ENCODE measurements at regions not wholly inside any gene's neighbourhood (a gene's known extent, or its start where the extent isn't known, plus 50 kb on each side); places are given as distances from the start of the nearest gene placed in this dataset.

- DNase-seq (ENCODE audit: extremely low spot score): no peak
Observed at GRCh38 chr7:67414858-67415257, 418.2 kb downstream of the TYW1 start.

GRCh38 chr7:67422601-67423000 is 426.0 kb downstream of the TYW1 start:
- intact Hi-C loops (cut with DNase I): no loop called here
- no peak for DNase-seq (ENCODE audit: extremely low spot score)
- Histone ChIP-seq H3K27me3 (no peaks in the 10 kb centered on the region), H3K4me3 (no peak overlapping the region), H3K27ac (replicated peaks in 1 of 4) (no peak overlapping the region), H3K9me3 (no peaks in the 10 kb centered on the region), H3K36me3 (no peaks in the 10 kb centered on the region), H3K4me1 (peaks cover 0 to 12% (median 6%) of the 10 kb centered on the region in 4 donors)
- TF ChIP-seq EP300 (IDR thresholded peaks at IDR 0.05) (no peak), POLR2A (IDR thresholded peaks at IDR 0.05; ENCODE audit: low read depth) (no peak), CTCF (IDR thresholded peaks at IDR 0.05) (no peak), POLR2AphosphoS5 (IDR thresholded peaks at IDR 0.05) (no peak)
- 100% methylated on average over 5 of the region's 7 CpGs for WGBS

More at GRCh38 chr7:67414858-67415257, 418.2 kb downstream of the TYW1 start:
- Histone ChIP-seq H3K4me3 (no peak overlapping the region), H3K27me3 (no peaks in the 10 kb centered on the region), H3K27ac (replicated peaks in 1 of 4) (no peak overlapping the region), H3K36me3 (no peaks in the 10 kb centered on the region), H3K9me3 (peaks cover 0 to 17% (median 7%) of the 10 kb centered on the region in 4 donors), H3K4me1 (no peaks in the 10 kb centered on the region)
- intact Hi-C loops (cut with DNase I): no loop called here
- TF ChIP-seq EP300 (IDR thresholded peaks at IDR 0.05): no peak
- WGBS: 94% methylated on average over 6 of the region's 6 CpGs

DNA sequence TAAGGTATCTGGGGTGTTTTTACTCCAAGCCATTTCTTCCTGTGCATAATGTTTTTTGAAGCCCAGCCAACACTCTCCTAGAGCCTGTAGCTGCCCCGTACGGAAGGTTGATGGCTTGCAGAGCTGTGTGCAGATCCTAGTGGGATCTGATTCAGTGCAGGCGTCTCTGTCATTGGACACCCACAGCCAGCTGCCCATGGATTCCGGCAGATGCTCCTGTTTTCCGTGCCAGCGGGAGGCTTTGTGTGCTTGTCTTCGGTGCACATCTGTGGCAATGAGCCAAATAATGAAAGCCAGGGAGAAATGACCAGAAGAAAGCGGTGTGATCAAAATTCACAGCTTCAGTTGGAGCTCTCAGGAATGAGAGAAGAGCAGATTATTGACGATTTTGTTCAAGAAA is 426.4 kb downstream of the TYW1 start:
- DNase-seq (ENCODE audit: extremely low spot score): no peak
- no peaks in the 10 kb centered on the region for H3K27me3 ChIP-seq
- peaks cover 0 to 12% (median 6%) of the 10 kb centered on the region in 4 donors for H3K4me1 ChIP-seq
- H3K4me3 ChIP-seq: no peak overlapping the region
- 25% methylated on average over 8 of the region's 9 CpGs for WGBS
- no peaks in the 10 kb centered on the region for H3K9me3 ChIP-seq
- no peak overlapping the region for H3K27ac ChIP-seq (replicated peaks in 1 of 4)
- H3K36me3 ChIP-seq: no peaks in the 10 kb centered on the region
- intact Hi-C loops (cut with DNase I): no loop called here
- TF ChIP-seq CTCF (IDR thresholded peaks at IDR 0.05): no peak
- no peak for TF ChIP-seq POLR2AphosphoS5 (IDR thresholded peaks at IDR 0.05)
- no peak for TF ChIP-seq POLR2A (IDR thresholded peaks at IDR 0.05; ENCODE audit: low read depth)
- TF ChIP-seq EP300 (IDR thresholded peaks at IDR 0.05): no peak

DNA sequence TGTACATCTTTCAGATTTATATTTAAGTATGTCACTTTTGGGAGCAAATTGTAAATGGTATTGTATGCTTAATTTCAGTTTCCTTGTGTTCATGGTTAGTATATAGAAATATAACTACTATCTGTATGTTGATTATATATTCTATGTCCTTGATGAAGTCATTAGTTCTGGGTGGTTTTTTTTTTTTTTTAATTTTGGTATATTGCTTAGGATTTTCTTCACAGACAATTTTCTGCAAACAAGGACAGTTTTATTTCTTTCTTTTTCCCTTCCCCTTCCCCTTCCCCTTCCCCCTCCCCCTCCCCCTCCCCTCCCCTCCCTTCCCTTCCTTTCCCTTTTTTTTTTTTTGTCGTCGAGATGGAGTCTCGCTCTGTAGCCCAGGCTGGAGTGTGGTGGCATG is 430.0 kb downstream of the TYW1 start:
- WGBS: 68% methylated on average over 3 of the region's 3 CpGs
- Histone ChIP-seq H3K27me3 (no peaks in the 10 kb centered on the region), H3K27ac (replicated peaks in 1 of 4) (no peak overlapping the region), H3K4me3 (no peak overlapping the region), H3K9me3 (no peaks in the 10 kb centered on the region), H3K4me1 (peaks cover 0 to 12% (median 6%) of the 10 kb centered on the region in 4 donors), H3K36me3 (no peaks in the 10 kb centered on the region)
- no peak for DNase-seq (ENCODE audit: extremely low spot score)
- intact Hi-C loops (cut with DNase I): no loop called here
- no peak for TF ChIP-seq POLR2AphosphoS5 (IDR thresholded peaks at IDR 0.05)
- no peak for TF ChIP-seq POLR2A (IDR thresholded peaks at IDR 0.05; ENCODE audit: low read depth)
- no peak for TF ChIP-seq EP300 (IDR thresholded peaks at IDR 0.05)
- no peak for TF ChIP-seq CTCF (IDR thresholded peaks at IDR 0.05)

DNA sequence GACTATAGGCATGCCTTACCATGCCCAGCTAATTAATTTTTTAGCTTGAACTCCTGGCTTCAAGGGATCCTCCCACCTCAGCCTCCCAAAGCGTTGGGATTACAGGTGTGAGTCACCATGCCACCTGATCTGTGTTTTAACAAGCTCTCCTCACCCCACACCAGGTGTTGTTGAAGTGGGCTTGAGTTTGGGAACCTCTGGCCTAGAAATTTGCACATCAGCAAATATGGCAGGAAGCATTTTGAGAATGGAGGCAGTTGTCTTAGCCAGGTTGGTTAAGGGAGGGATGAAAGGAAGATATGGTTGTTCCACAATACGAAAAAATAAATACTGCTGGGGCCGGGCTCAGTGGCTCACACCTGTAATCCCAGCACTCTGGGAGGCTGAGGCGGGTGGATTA is 433.1 kb downstream of the TYW1 start:
- Histone ChIP-seq H3K4me3 (no peak overlapping the region), H3K36me3 (no peaks in the 10 kb centered on the region), H3K4me1 (no peaks in the 10 kb centered on the region), H3K27ac (replicated peaks in 1 of 4) (no peak overlapping the region), H3K9me3 (peaks cover 0 to 13% (median 8%) of the 10 kb centered on the region in 4 donors), H3K27me3 (no peaks in the 10 kb centered on the region)
- TF ChIP-seq POLR2AphosphoS5 (IDR thresholded peaks at IDR 0.05) (no peak), CTCF (IDR thresholded peaks at IDR 0.05) (no peak), EP300 (IDR thresholded peaks at IDR 0.05) (no peak), POLR2A (IDR thresholded peaks at IDR 0.05; ENCODE audit: low read depth) (no peak)
- no peak for DNase-seq (ENCODE audit: extremely low spot score)
- 95% methylated on average over 4 of the region's 4 CpGs for WGBS
- intact Hi-C loops (cut with DNase I): no loop called here

Measured in esophagus muscularis mucosa (tissue), 4 donors.